MCF 10A (cell line): ENCODE measurements at regions not wholly inside any gene's neighbourhood (a gene's known extent, or its start where the extent isn't known, plus 50 kb on each side); places are given as distances from the start of the nearest gene placed in this dataset.
A peak's percentile ranks its signal among the peaks of the same experiment; 100 is the strongest.

Experiments used
- BruUV-seq: library from RNA; stranded (reverse); fragments of 400-500 nt; replicated peaks from 2 replicates; lab custom pipeline; 2021; lab: Mats Ljungman, UMichigan
- CTCF ChIA-PET: fragments of 300-600 bp; sonication (Branson Sonifier 250); formaldehyde crosslinking; extraction: SDS; loops from one replicate; lab custom pipeline; 2021; ENCODE audit warnings: antibody characterized with exemption, inconsistent platforms; lab: Yijun Ruan, JAX
- POLR2A ChIA-PET: fragments of 300-600, 350-650 bp; sonication (Branson Sonifier 250); formaldehyde crosslinking; extraction: SDS; loops from one replicate; lab custom pipeline; 2020; ENCODE audit warnings: antibody characterized with exemption, inconsistent platforms; lab: Yijun Ruan, JAX
- DNase-seq: peaks from one replicate; pipeline ENCODE4 v3.0.0-alpha.2; 2018; ENCODE audit not compliant: unreplicated experiment
- H3K27ac Mint-ChIP-seq: one replicate; pipeline ENCODE4 v1.8.0; 2022; ENCODE audit warnings: mild to moderate bottlenecking, low read depth, mixed read lengths; ENCODE audit not compliant: unreplicated experiment
- H3K27me3 Mint-ChIP-seq: one replicate; pipeline ENCODE4 v1.8.0; 2022; ENCODE audit warnings: mixed read lengths; ENCODE audit not compliant: insufficient read depth, unreplicated experiment
- H3K36me3 Mint-ChIP-seq: one replicate; pipeline ENCODE4 v1.8.0; 2022; ENCODE audit warnings: mild to moderate bottlenecking, moderate library complexity, mixed read lengths; ENCODE audit not compliant: insufficient read depth, unreplicated experiment
- H3K4me1 Mint-ChIP-seq: one replicate; pipeline ENCODE4 v1.8.0; 2022; ENCODE audit warnings: mixed read lengths; ENCODE audit not compliant: insufficient read depth, unreplicated experiment
- H3K4me3 Mint-ChIP-seq: one replicate; pipeline ENCODE4 v1.8.0; 2022; ENCODE audit warnings: mild to moderate bottlenecking, moderate library complexity, mixed read lengths; ENCODE audit not compliant: unreplicated experiment
- H3K9me3 Mint-ChIP-seq: one replicate; pipeline ENCODE4 v1.8.0; 2022; ENCODE audit warnings: mixed read lengths; ENCODE audit not compliant: unreplicated experiment
- intact Hi-C: fragments of 100-400 bp; cut with micrococcal nuclease; formaldehyde crosslinking; loops from 2 replicates; pipeline ENCODE4 v1.14.1; 2022
- TF ChIP-seq, protein P1 (sequence below): fragments of 200-600 bp; IDR thresholded peaks from one replicate; pipeline ENCODE4 v1.8.0; 2022; ENCODE audit warnings: antibody characterized with exemption, mild to moderate bottlenecking; ENCODE audit not compliant: unreplicated experiment

DNA sequence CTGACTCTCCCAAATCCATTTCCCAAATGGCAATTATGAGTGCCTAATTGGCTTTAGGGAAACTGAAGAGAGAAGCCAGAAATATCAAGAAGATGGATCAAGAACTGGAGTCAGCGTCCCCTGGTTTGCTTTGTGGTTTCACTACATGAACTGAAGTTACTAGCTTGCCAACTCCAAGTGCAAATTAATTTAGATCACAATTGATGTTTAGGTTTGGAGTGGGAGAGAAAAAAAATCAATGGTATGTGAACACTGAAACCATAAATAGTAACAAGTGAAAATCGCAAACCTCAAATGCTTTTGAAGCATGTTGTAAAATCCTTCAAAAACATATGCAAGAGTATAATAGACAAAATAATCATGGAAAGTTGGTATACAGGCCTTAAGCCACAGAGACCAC is 1528.6 kb upstream of the SLC10A2 start:
- intact Hi-C loops = no loop called here
- Mint-ChIP-seq H3K27me3 (no peaks in the 10 kb centered on the region), H3K27ac (no peak overlapping the region), H3K4me3 (no peak overlapping the region), H3K9me3 (no peaks in the 10 kb centered on the region), H3K36me3 (no peaks in the 10 kb centered on the region), H3K4me1 (peaks cover 6% of the 10 kb centered on the region)
- TF ChIP-seq, protein P1, sequence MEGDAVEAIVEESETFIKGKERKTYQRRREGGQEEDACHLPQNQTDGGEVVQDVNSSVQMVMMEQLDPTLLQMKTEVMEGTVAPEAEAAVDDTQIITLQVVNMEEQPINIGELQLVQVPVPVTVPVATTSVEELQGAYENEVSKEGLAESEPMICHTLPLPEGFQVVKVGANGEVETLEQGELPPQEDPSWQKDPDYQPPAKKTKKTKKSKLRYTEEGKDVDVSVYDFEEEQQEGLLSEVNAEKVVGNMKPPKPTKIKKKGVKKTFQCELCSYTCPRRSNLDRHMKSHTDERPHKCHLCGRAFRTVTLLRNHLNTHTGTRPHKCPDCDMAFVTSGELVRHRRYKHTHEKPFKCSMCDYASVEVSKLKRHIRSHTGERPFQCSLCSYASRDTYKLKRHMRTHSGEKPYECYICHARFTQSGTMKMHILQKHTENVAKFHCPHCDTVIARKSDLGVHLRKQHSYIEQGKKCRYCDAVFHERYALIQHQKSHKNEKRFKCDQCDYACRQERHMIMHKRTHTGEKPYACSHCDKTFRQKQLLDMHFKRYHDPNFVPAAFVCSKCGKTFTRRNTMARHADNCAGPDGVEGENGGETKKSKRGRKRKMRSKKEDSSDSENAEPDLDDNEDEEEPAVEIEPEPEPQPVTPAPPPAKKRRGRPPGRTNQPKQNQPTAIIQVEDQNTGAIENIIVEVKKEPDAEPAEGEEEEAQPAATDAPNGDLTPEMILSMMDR = no peak
- CTCF ChIA-PET = interaction anchor here (1.0 kb wide), 1 partner anchor 25 kb away, joined by 3 read pairs; no protein-coding TSS in a partner anchor
- POLR2A ChIA-PET = no interaction called here
- no TSS peak for BruUV-seq
- no peak for DNase-seq

DNA sequence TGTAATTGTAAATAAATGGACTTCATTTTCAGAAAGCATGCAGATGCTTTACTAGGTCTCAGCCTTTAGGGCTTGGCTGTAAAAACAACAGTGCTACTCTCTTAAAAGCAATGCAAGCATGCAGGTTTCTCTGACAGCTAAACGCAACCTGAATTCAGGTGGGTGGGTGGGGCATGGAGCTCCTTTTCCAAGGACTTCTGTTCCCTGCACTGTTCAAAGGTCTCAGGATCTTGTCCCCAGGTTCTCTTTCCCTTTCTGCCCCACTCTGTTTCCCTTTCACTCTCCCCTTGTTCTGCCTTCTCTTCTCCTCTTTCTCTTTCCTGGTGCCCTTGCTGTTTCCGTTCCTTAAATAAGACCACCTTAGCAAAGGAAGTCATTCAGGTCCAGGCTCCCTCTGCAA is 1527.5 kb upstream of the SLC10A2 start:
- H3K4me3 Mint-ChIP-seq = no peak overlapping the region
- intact Hi-C loops = no loop called here
- ChIA-PET CTCF (interaction anchor here (0.5 to 0.6 kb wide), 2 partner anchors 1491 to 1979 kb away, joined by 3 to 4 read pairs; no protein-coding TSS in a partner anchor), POLR2A (no interaction called here)
- H3K27ac Mint-ChIP-seq = no peak overlapping the region
- H3K4me1 Mint-ChIP-seq = peaks cover 6% of the 10 kb centered on the region
- H3K36me3 Mint-ChIP-seq = no peaks in the 10 kb centered on the region
- TF ChIP-seq, protein P1 = no peak
- H3K9me3 Mint-ChIP-seq = no peaks in the 10 kb centered on the region
- no peak for DNase-seq
- BruUV-seq = no TSS peak
- no peaks in the 10 kb centered on the region for H3K27me3 Mint-ChIP-seq

DNA sequence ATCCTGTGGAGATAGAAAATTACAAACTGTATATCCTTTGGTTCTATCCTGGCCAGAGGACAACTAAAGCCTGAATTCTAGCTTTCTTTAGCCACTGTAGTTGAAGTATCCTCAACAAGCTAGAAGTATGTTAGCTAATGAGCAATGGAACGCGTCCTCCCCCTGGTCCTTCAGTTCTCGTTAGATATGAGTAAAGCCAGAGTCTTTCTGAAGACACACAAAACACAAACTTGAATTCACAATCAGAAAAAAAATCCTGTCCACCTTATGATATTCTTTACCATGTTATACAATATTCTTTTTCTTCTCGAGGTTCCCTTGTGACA is 1527.0 kb upstream of the SLC10A2 start:
- TF ChIP-seq, protein P1 = no peak
- no peaks in the 10 kb centered on the region for H3K27me3 Mint-ChIP-seq
- no peak overlapping the region for H3K4me3 Mint-ChIP-seq
- peaks cover 6% of the 10 kb centered on the region for H3K4me1 Mint-ChIP-seq
- CTCF ChIA-PET = interaction anchor here (0.5 to 0.6 kb wide), 2 partner anchors 15 to 1980 kb away, joined by 3 read pairs; no protein-coding TSS in a partner anchor
- no peaks in the 10 kb centered on the region for H3K36me3 Mint-ChIP-seq
- no TSS peak for BruUV-seq
- H3K27ac Mint-ChIP-seq = no peak overlapping the region
- POLR2A ChIA-PET = no interaction called here
- intact Hi-C loops = no loop called here
- no peak for DNase-seq
- H3K9me3 Mint-ChIP-seq = no peaks in the 10 kb centered on the region

DNA sequence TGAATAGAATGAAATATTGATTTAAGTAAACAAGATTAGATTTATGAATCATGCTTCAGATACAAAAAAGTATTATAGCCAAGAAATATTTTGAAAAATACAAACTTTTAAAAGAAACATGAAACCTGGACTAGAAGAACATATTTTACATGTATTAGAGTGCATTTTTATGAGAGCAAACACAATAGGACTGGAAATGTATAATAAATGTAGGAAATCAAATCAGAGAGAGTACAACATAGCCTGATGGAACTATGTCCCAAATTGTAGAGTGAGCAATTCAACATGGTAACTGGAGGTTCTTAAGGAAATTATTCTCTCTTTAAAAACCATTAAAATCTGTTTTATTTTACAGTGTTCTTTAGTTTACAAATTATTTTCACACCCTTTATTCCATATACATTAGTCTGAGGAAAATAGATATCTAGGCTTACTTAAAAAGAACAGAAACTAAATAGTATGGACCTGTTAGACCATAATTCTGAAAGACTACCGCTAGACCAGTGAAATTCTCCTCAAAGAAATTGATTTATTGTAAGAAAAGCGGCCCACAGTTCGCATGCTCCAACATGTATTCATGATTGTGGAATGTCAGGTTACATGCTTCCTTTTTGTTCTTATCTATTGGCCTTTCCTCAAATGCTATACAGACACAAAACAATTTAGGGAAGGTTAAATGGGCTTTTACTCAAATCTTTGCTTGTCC is 1526.5 kb upstream of the SLC10A2 start:
- no peak overlapping the region for H3K4me3 Mint-ChIP-seq
- BruUV-seq = no TSS peak
- intact Hi-C loops = no loop called here
- no peaks in the 10 kb centered on the region for H3K9me3 Mint-ChIP-seq
- peak overlapping the region; percentile 13 for H3K27ac Mint-ChIP-seq
- H3K36me3 Mint-ChIP-seq = no peaks in the 10 kb centered on the region
- no peak for DNase-seq
- H3K4me1 Mint-ChIP-seq = peaks cover 6% of the 10 kb centered on the region
- TF ChIP-seq, protein P1 = no peak
- CTCF ChIA-PET = interaction anchor here (0.6 kb wide), 1 partner anchor 16 kb away, joined by 3 read pairs; no protein-coding TSS in a partner anchor
- POLR2A ChIA-PET = no interaction called here
- H3K27me3 Mint-ChIP-seq = no peaks in the 10 kb centered on the region
